Colonic mucosa (tissue), 4 donors: ENCODE measurements at regions not wholly inside any gene's neighbourhood (a gene's known extent, or its start where the extent isn't known, plus 50 kb on each side); places are given as distances from the start of the nearest gene placed in this dataset.

Experiments used
- DNase-seq: peaks from one replicate; pipeline ENCODE4 v3.0.0-alpha.2; 2020
- H3K27ac ChIP-seq: fragments of 200-600 bp; one replicate; pipeline ENCODE4 v1.8.0; 2021
- H3K27me3 ChIP-seq: fragments of 200-600 bp; one replicate; pipeline ENCODE4 v1.8.0; 2021
- H3K36me3 ChIP-seq: fragments of 200-600 bp; one replicate; pipeline ENCODE4 v1.8.0; 2021
- H3K4me1 ChIP-seq: fragments of 200-600 bp; one replicate; pipeline ENCODE4 v1.8.0; 2021; ENCODE audit warnings: mild to moderate bottlenecking
- H3K4me3 ChIP-seq: fragments of 200-600 bp; one replicate; pipeline ENCODE4 v1.8.0; 2021
- H3K9ac ChIP-seq, 2 donors: one replicate each; pipeline ENCODE4 v1.7.0; 2013; ENCODE audit warnings: control low read depth in 2 of 2, low read depth in 2 of 2, low read length in 2 of 2
- H3K9me3 ChIP-seq: fragments of 200-600 bp; one replicate; pipeline ENCODE4 v1.8.0; 2021
- intact Hi-C: fragments of 100-400 bp; cut with DNase I; formaldehyde crosslinking; loops from one replicate; pipeline ENCODE4 v1.14.1; 2022
- TF ChIP-seq, protein P1 (sequence below): fragments of 200-600 bp; IDR thresholded peaks from one replicate; pipeline ENCODE4 v1.8.0; 2022; ENCODE audit warnings: antibody characterized with exemption, mild to moderate bottlenecking
- donor health status: healthy.
- donor health status: DM: no; HTN: no; CAD: no.
- donor health status: DM: no; HTN: no; CAD: no.

DNA sequence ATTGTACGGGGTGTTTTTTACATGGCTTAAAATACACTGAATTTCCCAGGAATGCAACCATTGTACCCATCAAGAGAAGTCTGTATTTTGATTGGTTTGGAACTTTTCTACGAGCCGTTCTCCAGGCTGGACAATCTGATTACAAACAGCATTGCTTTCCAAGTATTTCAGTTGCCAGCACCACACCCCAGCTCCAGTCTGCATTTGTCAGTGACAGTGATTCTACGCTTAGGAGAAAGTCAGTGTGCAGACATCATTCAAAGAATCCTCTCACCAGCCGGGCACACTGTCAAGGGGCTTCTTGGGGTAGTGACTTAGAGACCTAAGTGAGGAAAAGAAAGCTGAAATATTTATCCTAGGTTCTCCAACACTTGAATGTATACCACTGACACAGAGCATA, 194.1 kb downstream of the ANAPC1 start:
- no peak overlapping the region for H3K4me3 ChIP-seq
- H3K27me3 ChIP-seq: no peaks in the 10 kb centered on the region
- no peaks in the 10 kb centered on the region for H3K9me3 ChIP-seq
- H3K9ac ChIP-seq: no peak overlapping the region
- no peaks in the 10 kb centered on the region for H3K4me1 ChIP-seq
- no peak for DNase-seq
- no peak overlapping the region for H3K27ac ChIP-seq
- TF ChIP-seq, protein P1, sequence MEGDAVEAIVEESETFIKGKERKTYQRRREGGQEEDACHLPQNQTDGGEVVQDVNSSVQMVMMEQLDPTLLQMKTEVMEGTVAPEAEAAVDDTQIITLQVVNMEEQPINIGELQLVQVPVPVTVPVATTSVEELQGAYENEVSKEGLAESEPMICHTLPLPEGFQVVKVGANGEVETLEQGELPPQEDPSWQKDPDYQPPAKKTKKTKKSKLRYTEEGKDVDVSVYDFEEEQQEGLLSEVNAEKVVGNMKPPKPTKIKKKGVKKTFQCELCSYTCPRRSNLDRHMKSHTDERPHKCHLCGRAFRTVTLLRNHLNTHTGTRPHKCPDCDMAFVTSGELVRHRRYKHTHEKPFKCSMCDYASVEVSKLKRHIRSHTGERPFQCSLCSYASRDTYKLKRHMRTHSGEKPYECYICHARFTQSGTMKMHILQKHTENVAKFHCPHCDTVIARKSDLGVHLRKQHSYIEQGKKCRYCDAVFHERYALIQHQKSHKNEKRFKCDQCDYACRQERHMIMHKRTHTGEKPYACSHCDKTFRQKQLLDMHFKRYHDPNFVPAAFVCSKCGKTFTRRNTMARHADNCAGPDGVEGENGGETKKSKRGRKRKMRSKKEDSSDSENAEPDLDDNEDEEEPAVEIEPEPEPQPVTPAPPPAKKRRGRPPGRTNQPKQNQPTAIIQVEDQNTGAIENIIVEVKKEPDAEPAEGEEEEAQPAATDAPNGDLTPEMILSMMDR: no peak
- H3K36me3 ChIP-seq: no peaks in the 10 kb centered on the region
- intact Hi-C loops: no loop called here

DNA sequence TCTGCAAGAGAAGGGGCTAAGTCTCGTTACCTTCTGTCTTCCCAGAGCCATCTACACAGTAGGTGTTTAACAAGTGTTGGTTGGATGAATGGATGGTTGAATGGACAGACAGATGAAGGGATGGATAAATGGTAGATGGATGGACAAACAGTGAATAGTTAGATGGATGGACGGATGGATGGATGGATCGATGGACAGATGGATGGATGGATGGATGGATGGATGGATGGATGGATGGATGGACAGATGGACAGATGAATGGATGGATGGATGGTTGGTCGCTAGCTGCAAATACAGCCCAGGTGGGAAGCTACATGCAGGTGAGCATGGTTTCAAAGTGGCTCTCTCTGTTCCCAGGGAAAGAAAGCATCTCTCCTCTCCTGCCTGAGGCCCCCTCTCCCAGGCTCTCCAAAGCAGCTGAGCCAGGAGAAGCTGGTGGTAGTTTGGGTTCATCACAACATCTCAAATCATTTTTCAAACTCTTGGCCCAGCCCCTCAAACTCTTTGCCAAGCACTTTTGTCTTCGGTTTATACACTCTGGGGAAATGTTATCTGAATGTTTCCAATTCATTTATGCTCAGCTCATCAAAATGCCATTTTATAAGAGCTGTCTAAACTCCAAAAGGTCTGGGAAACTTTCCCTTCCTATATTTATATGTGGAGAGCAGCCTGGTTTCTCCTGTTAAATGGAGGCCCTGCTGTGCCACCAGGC, 192.7 kb downstream of the ANAPC1 start:
- Histone ChIP-seq H3K36me3 (no peaks in the 10 kb centered on the region), H3K9ac (no peak overlapping the region), H3K4me1 (no peaks in the 10 kb centered on the region), H3K27ac (no peak overlapping the region), H3K27me3 (no peaks in the 10 kb centered on the region), H3K4me3 (no peak overlapping the region), H3K9me3 (no peaks in the 10 kb centered on the region)
- TF ChIP-seq, protein P1: no peak
- intact Hi-C loops: no loop called here
- no peak for DNase-seq

DNA sequence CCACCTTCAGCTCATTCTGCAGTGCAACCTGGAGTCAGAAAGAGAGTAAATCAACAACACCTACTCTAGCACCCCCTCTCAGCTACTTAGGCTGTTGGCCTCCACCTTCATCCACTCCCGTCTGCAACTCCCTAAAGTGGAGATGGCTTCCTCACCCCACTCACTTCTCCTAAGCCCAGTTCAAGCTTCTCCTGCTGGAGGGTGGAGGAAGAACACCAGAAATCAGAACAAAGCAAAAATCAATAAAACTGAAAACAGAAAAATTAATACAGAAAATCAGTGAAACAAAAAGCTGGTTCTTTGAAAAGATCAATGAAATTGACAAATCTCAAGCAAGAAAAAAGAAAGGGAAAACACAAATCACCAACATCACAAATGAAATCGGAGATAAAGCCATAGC, 191.7 kb downstream of the ANAPC1 start:
- intact Hi-C loops: no loop called here
- TF ChIP-seq, protein P1: no peak

DNA sequence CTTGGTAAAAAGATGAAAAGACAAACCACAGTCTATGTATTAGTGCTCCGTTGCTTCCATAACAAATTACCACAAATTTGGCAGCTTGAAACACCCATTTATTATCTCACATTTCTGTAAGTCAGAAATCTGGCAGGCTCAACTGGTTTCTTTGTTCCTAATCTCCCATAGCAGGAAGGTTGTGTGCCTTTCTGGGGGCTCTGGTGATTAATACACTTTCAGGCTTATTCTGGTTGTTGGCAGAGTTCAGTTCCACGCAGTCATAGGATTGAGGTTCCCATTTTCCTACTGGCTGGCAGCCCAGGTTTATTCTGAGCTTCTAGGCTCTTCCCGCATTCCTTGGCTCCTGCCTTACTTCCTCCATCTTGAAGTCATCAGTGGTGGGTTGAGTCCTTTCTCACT, 189.3 kb downstream of the ANAPC1 start:
- Histone ChIP-seq H3K9me3 (no peaks in the 10 kb centered on the region), H3K27ac (no peak overlapping the region), H3K4me1 (no peaks in the 10 kb centered on the region), H3K36me3 (no peaks in the 10 kb centered on the region), H3K4me3 (no peak overlapping the region), H3K9ac (no peak overlapping the region), H3K27me3 (no peaks in the 10 kb centered on the region)
- no peak for DNase-seq
- intact Hi-C loops: no loop called here
- TF ChIP-seq, protein P1: no peak

More for the DNA sequence above, 191.7 kb downstream of the ANAPC1 start:
- H3K27ac ChIP-seq: no peak overlapping the region
- H3K27me3 ChIP-seq: no peaks in the 10 kb centered on the region
- no peak for DNase-seq
- no peaks in the 10 kb centered on the region for H3K36me3 ChIP-seq
- H3K4me1 ChIP-seq: no peaks in the 10 kb centered on the region
- no peak overlapping the region for H3K9ac ChIP-seq
- no peak overlapping the region for H3K4me3 ChIP-seq
- no peaks in the 10 kb centered on the region for H3K9me3 ChIP-seq

DNA sequence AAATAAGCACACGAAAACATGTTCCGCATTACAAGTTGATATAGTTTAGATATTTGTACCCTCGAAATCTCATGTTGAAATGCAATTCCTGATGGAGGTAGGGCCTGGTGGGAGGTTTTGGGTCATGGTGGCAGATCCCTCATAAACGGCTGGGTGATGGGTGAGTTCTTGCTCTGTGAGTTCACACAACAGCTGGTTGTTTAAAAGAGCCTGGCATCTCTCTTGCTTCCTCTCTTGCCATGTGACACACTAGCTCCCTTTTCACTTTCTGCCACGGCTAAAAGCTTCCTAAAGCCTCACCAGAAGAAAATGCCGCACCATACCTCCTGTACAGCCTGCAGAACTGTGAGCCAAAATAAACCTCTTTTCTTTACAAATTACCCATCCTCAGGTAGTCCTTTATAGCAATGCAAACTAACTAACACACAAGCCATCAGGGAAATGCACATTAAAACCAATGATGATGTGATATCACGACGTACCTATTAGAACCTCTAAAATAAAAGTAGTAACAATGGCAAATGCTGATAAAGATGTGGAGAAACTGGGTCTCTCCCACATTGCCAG, 188.5 kb downstream of the ANAPC1 start:
- TF ChIP-seq, protein P1: no peak
- Histone ChIP-seq H3K9me3 (no peaks in the 10 kb centered on the region), H3K36me3 (no peaks in the 10 kb centered on the region), H3K9ac (no peak overlapping the region), H3K4me3 (no peak overlapping the region), H3K4me1 (no peaks in the 10 kb centered on the region), H3K27me3 (no peaks in the 10 kb centered on the region), H3K27ac (no peak overlapping the region)
- DNase-seq: no peak
- intact Hi-C loops: no loop called here
